ENCODE measurements at regions not wholly inside any gene's neighbourhood (a gene's known extent, or its start where the extent isn't known, plus 50 kb on each side); places are given as distances from the start of the nearest gene placed in this dataset.

GRCh38 chr14:76603713-76604112 lies 157.6 kb upstream of the VASH1 start:
- no peak for DNase-seq (ENCODE audit: low spot score)

- DNase-seq (ENCODE audit: low spot score) = no peak
These were observed 153.8 kb upstream of the VASH1 start for GRCh38 chr14:76607510-76607909.

- DNase-seq (ENCODE audit: low spot score) = no peak
These were observed 148.6 kb upstream of the VASH1 start for GRCh38 chr14:76612654-76613053.

GRCh38 chr14:76613616-76614015 lies 147.7 kb upstream of the VASH1 start:
- DNase-seq (ENCODE audit: low spot score) = peak; percentile 19

GRCh38 chr14:76615331-76615730 lies 145.9 kb upstream of the VASH1 start:
- DNase-seq (ENCODE audit: low spot score) = no peak

GRCh38 chr14:76617440-76617839 lies 143.8 kb upstream of the VASH1 start:
- DNase-seq (ENCODE audit: low spot score) = no peak

- no peak for DNase-seq (ENCODE audit: low spot score)
These were observed 124.7 kb upstream of the VASH1 start for GRCh38 chr14:76636602-76637001.

- no peak for DNase-seq (ENCODE audit: low spot score)
These were observed 122.4 kb upstream of the VASH1 start for GRCh38 chr14:76638841-76639240.

- DNase-seq (ENCODE audit: low spot score) = no peak
These were observed 121.5 kb upstream of the VASH1 start for GRCh38 chr14:76639606-76640229.

GRCh38 chr14:76640923-76641395 lies 120.3 kb upstream of the VASH1 start:
- DNase-seq (ENCODE audit: low spot score) = no peak

- DNase-seq (ENCODE audit: low spot score) = no peak
These were observed 119.7 kb upstream of the VASH1 start for GRCh38 chr14:76641541-76641940.

GRCh38 chr14:76643887-76644286 lies 117.4 kb upstream of the VASH1 start:
- DNase-seq (ENCODE audit: low spot score) = no peak

- peak; percentile 30 for DNase-seq (ENCODE audit: low spot score)
These were observed 116.3 kb upstream of the VASH1 start for GRCh38 chr14:76644855-76645518.

- DNase-seq (ENCODE audit: low spot score) = peak; percentile 56
These were observed 113.5 kb upstream of the VASH1 start for GRCh38 chr14:76647697-76648298.

GRCh38 chr14:76651410-76652055 lies 109.7 kb upstream of the VASH1 start:
- DNase-seq (ENCODE audit: low spot score) = no peak

GRCh38 chr14:76653875-76654572 lies 107.2 kb upstream of the VASH1 start:
- no peak for DNase-seq (ENCODE audit: low spot score)

GRCh38 chr14:76654573-76655108 lies 106.6 kb upstream of the VASH1 start:
- DNase-seq (ENCODE audit: low spot score) = no peak

GRCh38 chr14:76655331-76655730 lies 105.9 kb upstream of the VASH1 start:
- DNase-seq (ENCODE audit: low spot score) = no peak

- no peak for DNase-seq (ENCODE audit: low spot score)
These were observed 104.7 kb upstream of the VASH1 start for GRCh38 chr14:76656592-76656991.

GRCh38 chr14:76657404-76657803 lies 103.9 kb upstream of the VASH1 start:
- no peak for DNase-seq (ENCODE audit: low spot score)

GRCh38 chr14:76657846-76658245 lies 103.4 kb upstream of the VASH1 start:
- no peak for DNase-seq (ENCODE audit: low spot score)

GRCh38 chr14:76662580-76662979 lies 98.7 kb upstream of the VASH1 start:
- DNase-seq (ENCODE audit: low spot score) = no peak

All from kidney capillary endothelial cell (primary cell).